ENCODE measurements at regions not wholly inside any gene's neighbourhood (a gene's known extent, or its start where the extent isn't known, plus 50 kb on each side); places are given as distances from the start of the nearest gene placed in this dataset.

DNA sequence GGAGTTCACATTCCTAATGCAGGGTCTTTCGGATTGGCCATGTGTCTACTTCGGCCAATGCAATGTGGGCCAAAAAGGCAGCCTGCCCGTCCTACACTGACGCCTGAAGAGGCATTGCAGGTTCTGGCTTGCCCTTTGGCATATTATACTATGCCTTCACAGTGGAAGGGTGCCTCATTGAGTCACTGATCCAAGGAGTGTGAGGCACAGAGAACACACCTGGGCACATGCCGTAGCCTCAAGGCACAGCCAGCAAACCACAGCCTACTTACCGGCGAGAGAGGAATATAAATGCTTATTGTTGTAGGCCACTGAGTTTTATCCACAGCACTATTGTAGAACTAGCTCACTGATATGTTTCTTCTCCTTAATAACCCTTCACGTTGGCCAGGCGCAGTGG lies 409.6 kb downstream of the GADD45G start:
- no peak for ATAC-seq
- Histone ChIP-seq H3K27me3 (no peaks in the 10 kb centered on the region), H3K36me3 (no peaks in the 10 kb centered on the region), H3K4me1 (peaks cover 0 to 9% (median 0%) of the 10 kb centered on the region in 9 donors), H3K27ac (no peak overlapping the region), H3K4me3 (no peak overlapping the region), H3K9me3 (no peaks in the 10 kb centered on the region)
- intact Hi-C loops (cut with DNase I) = no loop called here
- WGBS, 2 donors = 96 to 98% methylated on average over 9 of the region's 9 CpGs
- DNase-seq = no peak
- TF ChIP-seq, protein P1, sequence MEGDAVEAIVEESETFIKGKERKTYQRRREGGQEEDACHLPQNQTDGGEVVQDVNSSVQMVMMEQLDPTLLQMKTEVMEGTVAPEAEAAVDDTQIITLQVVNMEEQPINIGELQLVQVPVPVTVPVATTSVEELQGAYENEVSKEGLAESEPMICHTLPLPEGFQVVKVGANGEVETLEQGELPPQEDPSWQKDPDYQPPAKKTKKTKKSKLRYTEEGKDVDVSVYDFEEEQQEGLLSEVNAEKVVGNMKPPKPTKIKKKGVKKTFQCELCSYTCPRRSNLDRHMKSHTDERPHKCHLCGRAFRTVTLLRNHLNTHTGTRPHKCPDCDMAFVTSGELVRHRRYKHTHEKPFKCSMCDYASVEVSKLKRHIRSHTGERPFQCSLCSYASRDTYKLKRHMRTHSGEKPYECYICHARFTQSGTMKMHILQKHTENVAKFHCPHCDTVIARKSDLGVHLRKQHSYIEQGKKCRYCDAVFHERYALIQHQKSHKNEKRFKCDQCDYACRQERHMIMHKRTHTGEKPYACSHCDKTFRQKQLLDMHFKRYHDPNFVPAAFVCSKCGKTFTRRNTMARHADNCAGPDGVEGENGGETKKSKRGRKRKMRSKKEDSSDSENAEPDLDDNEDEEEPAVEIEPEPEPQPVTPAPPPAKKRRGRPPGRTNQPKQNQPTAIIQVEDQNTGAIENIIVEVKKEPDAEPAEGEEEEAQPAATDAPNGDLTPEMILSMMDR (IDR thresholded peaks at IDR 0.05) = no peak

DNA sequence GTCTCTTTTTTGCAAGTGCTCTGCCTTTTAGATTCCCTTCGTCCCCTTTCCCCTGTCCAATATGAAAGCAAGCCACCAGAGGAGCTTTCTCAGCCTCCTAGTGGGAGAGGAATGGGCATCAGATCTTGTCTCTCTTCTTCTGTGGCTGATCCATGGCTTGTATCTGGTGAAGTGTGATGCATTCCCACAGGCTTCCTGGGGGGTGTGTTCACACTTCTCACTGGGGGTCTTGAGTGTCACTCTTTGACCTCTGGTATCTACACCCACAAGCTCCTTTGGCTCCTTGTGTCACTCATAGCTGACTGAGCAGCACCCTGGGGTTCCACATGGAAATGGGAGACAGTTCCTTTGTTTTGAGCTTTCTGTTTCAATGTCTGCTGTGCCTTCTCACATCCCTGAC lies 411.5 kb downstream of the GADD45G start:
- no peak for ATAC-seq
- Histone ChIP-seq H3K36me3 (no peaks in the 10 kb centered on the region), H3K4me3 (no peak overlapping the region), H3K27ac (no peak overlapping the region), H3K9me3 (no peaks in the 10 kb centered on the region), H3K27me3 (no peaks in the 10 kb centered on the region), H3K4me1 (peaks cover 0 to 11% (median 0%) of the 10 kb centered on the region in 9 donors)
- WGBS, 2 donors = 63 to 78% methylated on average over 1 of the region's 1 CpG
- DNase-seq = no peak
- TF ChIP-seq, protein P1 (IDR thresholded peaks at IDR 0.05) = no peak
- intact Hi-C loops (cut with DNase I) = no loop called here

DNA sequence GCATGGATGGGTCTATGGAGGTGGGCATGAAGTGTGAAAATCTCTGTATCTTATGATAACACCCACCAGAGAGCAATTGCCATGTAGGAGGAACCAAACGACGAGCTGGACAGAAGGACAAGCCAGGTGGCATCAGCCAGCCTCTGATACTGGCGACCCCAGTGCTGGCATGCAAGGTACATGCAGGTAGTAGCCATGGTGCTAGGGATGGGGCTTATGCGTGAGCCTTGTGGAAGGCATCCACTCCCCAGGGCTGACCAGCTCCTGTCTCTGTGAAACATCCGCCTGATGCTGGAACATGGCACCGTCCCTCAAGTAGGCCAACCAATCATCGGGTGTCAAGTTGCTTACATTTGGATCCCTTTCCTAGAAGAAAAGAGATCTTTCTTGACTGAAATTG lies 412.9 kb downstream of the GADD45G start:
- Histone ChIP-seq H3K36me3 (no peaks in the 10 kb centered on the region), H3K4me1 (peaks cover 0 to 15% (median 0%) of the 10 kb centered on the region in 9 donors), H3K9me3 (peaks cover 0 to 11% (median 0%) of the 10 kb centered on the region in 11 donors), H3K27me3 (no peaks in the 10 kb centered on the region), H3K4me3 (no peak overlapping the region), H3K27ac (no peak overlapping the region)
- TF ChIP-seq, protein P1 (IDR thresholded peaks at IDR 0.05) = no peak
- 86 to 87% methylated on average over 7 of the region's 7 CpGs for WGBS, 2 donors
- intact Hi-C loops (cut with DNase I) = no loop called here
- DNase-seq (no peak), ATAC-seq (no peak)

DNA sequence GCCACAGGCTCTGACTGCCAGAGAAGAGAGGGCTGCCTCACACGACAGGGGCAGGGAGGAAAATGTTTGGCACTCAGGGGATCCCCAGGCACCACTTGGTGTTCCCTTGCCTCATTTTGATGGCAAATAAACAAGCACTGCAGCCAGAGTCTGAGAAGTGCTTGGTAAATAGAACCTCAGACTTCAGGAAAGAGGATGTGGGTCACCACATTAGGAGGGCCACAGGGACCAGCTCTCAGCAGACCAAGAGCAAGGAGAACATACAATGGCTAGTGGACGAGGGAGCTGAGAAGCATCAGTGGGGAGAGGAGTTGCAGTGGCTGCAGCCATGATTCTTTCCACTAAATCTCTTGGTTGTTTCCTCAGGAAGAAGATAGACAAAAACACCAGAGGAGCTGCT lies 413.9 kb downstream of the GADD45G start:
- WGBS, 2 donors = 54 to 75% methylated on average over 2 of the region's 2 CpGs
- intact Hi-C loops (cut with DNase I) = no loop called here

More for the DNA sequence above, 413.9 kb downstream of the GADD45G start:
- Histone ChIP-seq H3K9me3 (peaks cover 0 to 11% (median 0%) of the 10 kb centered on the region in 11 donors), H3K4me3 (no peak overlapping the region), H3K27me3 (no peaks in the 10 kb centered on the region), H3K4me1 (peaks cover 0 to 15% (median 0%) of the 10 kb centered on the region in 9 donors), H3K27ac (no peak overlapping the region), H3K36me3 (no peaks in the 10 kb centered on the region)
- no peak for ATAC-seq
- no peak for DNase-seq
- TF ChIP-seq, protein P1 (IDR thresholded peaks at IDR 0.05) = no peak
